OCI-LY1 (cell line): ENCODE measurements at regions not wholly inside any gene's neighbourhood (a gene's known extent, or its start where the extent isn't known, plus 50 kb on each side); places are given as distances from the start of the nearest gene placed in this dataset.

Source experiments
- H2AFZ ChIP-seq: fragments of 200-600 bp; sonication (generic), shearing (Covaris generic); 2 replicates; pipeline ENCODE4 v1.6.0; 2014; ENCODE audit warnings: antibody characterized with exemption, mild to moderate bottlenecking, low read length
- H3F3A ChIP-seq: fragments of 200-600 bp; sonication (generic), shearing (Covaris generic); 2 replicates; pipeline ENCODE4 v1.6.0; 2014; ENCODE audit warnings: mild to moderate bottlenecking, antibody characterized with exemption, low read length, moderate library complexity; ENCODE audit not compliant: insufficient read depth
- H3K27ac ChIP-seq: fragments of 200-600 bp; sonication (generic); 2 replicates; pipeline ENCODE4 v1.5.1; 2014; ENCODE audit warnings: low read length, mixed run types, mild to moderate bottlenecking, low read depth; ENCODE audit not compliant: poor library complexity, severe bottlenecking
- H3K27me3 ChIP-seq: fragments of 200-600 bp; sonication (generic); 2 replicates; pipeline ENCODE4 v1.6.0; 2014; ENCODE audit warnings: antibody characterized with exemption, mild to moderate bottlenecking, low read length, moderate library complexity; ENCODE audit not compliant: insufficient read depth
- H3K36me3 ChIP-seq: fragments of 200-600 bp; sonication (generic); 2 replicates; pipeline ENCODE4 v1.6.1; 2014; ENCODE audit warnings: mild to moderate bottlenecking, antibody characterized with exemption, low read length, moderate library complexity, mixed read lengths; ENCODE audit not compliant: insufficient read depth
- H3K4me1 ChIP-seq: fragments of 200-600 bp; sonication (generic); 2 replicates; pipeline ENCODE4 v1.5.1; 2014; ENCODE audit warnings: mild to moderate bottlenecking, low read length, moderate library complexity; ENCODE audit not compliant: insufficient read depth, severe bottlenecking
- H3K4me2 ChIP-seq: fragments of 200-600 bp; sonication (generic), shearing (Covaris generic); 2 replicates; pipeline ENCODE4 v1.6.1; 2014; ENCODE audit warnings: low read length
- H3K4me3 ChIP-seq: fragments of 200-600 bp; sonication (generic); 2 replicates; pipeline ENCODE4 v1.5.1; 2014; ENCODE audit warnings: low read length, low read depth, mild to moderate bottlenecking, mixed read lengths; ENCODE audit not compliant: poor library complexity, severe bottlenecking
- H3K79me2 ChIP-seq: fragments of 200-600 bp; shearing (Covaris generic); 2 replicates; pipeline ENCODE4 v1.6.1; 2016; ENCODE audit warnings: mixed run types, low read length, mixed read lengths; ENCODE audit not compliant: insufficient read depth
- H3K9ac ChIP-seq: fragments of 200-600 bp; sonication (generic), shearing (Covaris generic); 2 replicates; pipeline ENCODE4 v1.6.1; 2014; ENCODE audit warnings: mild to moderate bottlenecking, low read length, mixed read lengths
- H3K9me2 ChIP-seq: fragments of 200-600 bp; sonication (generic), shearing (Covaris generic); 2 replicates; pipeline ENCODE4 v1.6.1; 2014; ENCODE audit warnings: low read depth, mild to moderate bottlenecking, low read length, mixed read lengths
- H3K9me3 ChIP-seq: fragments of 200-600 bp; shearing (Covaris generic); 2 replicates; pipeline ENCODE4 v1.6.1; 2014; ENCODE audit warnings: low read length, mixed read lengths
- H4K20me1 ChIP-seq: fragments of 200-600 bp; sonication (generic), shearing (Covaris generic); 2 replicates; pipeline ENCODE4 v1.6.0; 2016; ENCODE audit warnings: mild to moderate bottlenecking, low read length; ENCODE audit not compliant: insufficient read depth
- EZH2 ChIP-seq: fragments of 200-600 bp; sonication (generic), shearing (Covaris generic); IDR thresholded peaks from 2 replicates; pipeline ENCODE4 v1.8.0; 2017; ENCODE audit warnings: borderline replicate concordance, mixed run types, mild to moderate bottlenecking, antibody characterized with exemption, low read length, moderate library complexity, mixed read lengths
- TF ChIP-seq, protein P1 (sequence below): fragments of 200-600 bp; sonication (generic), shearing (Covaris generic); IDR thresholded peaks from 2 replicates; pipeline ENCODE4 v1.5.1; 2017; ENCODE audit warnings: mild to moderate bottlenecking, antibody characterized with exemption, low read length, moderate library complexity, mixed read lengths

GRCh38 chr12:19681007-19681406 lies 241.7 kb downstream of the AEBP2 start:
- no peak overlapping the region for H2AFZ ChIP-seq
- H3K9ac ChIP-seq: no peak overlapping the region
- H3K4me2 ChIP-seq: no peak overlapping the region
- no peak overlapping the region for H3K27ac ChIP-seq
- H3K9me3 ChIP-seq: no peaks in the 10 kb centered on the region
- no peaks in the 10 kb centered on the region for H3K79me2 ChIP-seq
- H4K20me1 ChIP-seq: no peaks in the 10 kb centered on the region
- H3K4me1 ChIP-seq: no peaks in the 10 kb centered on the region
- H3K4me3 ChIP-seq: no peak overlapping the region
- TF ChIP-seq EZH2: no peak
- TF ChIP-seq, protein P1, sequence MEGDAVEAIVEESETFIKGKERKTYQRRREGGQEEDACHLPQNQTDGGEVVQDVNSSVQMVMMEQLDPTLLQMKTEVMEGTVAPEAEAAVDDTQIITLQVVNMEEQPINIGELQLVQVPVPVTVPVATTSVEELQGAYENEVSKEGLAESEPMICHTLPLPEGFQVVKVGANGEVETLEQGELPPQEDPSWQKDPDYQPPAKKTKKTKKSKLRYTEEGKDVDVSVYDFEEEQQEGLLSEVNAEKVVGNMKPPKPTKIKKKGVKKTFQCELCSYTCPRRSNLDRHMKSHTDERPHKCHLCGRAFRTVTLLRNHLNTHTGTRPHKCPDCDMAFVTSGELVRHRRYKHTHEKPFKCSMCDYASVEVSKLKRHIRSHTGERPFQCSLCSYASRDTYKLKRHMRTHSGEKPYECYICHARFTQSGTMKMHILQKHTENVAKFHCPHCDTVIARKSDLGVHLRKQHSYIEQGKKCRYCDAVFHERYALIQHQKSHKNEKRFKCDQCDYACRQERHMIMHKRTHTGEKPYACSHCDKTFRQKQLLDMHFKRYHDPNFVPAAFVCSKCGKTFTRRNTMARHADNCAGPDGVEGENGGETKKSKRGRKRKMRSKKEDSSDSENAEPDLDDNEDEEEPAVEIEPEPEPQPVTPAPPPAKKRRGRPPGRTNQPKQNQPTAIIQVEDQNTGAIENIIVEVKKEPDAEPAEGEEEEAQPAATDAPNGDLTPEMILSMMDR: no peak
- no peaks in the 10 kb centered on the region for H3F3A ChIP-seq
- no peaks in the 10 kb centered on the region for H3K27me3 ChIP-seq
- H3K9me2 ChIP-seq: no peaks in the 10 kb centered on the region
- H3K36me3 ChIP-seq: no peaks in the 10 kb centered on the region

GRCh38 chr12:19683178-19683927 lies 244.1 kb downstream of the AEBP2 start:
- Histone ChIP-seq H3K4me2 (no peak overlapping the region), H3K9me2 (no peaks in the 10 kb centered on the region), H2AFZ (no peak overlapping the region), H3K4me1 (no peaks in the 10 kb centered on the region), H4K20me1 (no peaks in the 10 kb centered on the region), H3K4me3 (no peak overlapping the region), H3K9ac (no peak overlapping the region), H3F3A (no peaks in the 10 kb centered on the region), H3K9me3 (no peaks in the 10 kb centered on the region), H3K27ac (no peak overlapping the region), H3K27me3 (no peaks in the 10 kb centered on the region), H3K79me2 (no peaks in the 10 kb centered on the region), H3K36me3 (no peaks in the 10 kb centered on the region)
- TF ChIP-seq EZH2: no peak
- TF ChIP-seq, protein P1: no peak

DNA sequence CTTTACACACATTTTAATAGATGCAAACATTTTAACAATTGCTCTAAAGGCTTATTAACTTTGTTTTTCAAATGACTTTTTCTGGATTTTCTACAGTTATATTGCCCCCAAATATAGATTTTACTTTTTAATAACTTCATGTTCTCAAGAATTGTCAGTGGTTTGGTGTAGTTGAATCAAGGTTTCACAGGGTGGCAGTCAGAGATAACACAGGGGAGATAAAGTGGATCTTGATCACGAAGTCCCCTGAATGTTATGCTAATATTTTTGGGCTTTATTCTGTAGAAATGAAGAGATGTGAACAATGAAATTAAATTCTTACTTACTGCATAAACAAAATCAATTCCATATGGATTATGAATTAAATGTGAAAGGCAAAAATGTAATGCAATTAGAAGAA lies 248.1 kb downstream of the AEBP2 start:
- Histone ChIP-seq H3K9ac (no peak overlapping the region), H3K27ac (no peak overlapping the region), H3K4me2 (no peak overlapping the region), H2AFZ (no peak overlapping the region), H3K9me2 (no peaks in the 10 kb centered on the region), H4K20me1 (no peaks in the 10 kb centered on the region), H3K4me3 (no peak overlapping the region), H3K27me3 (no peaks in the 10 kb centered on the region), H3K9me3 (no peaks in the 10 kb centered on the region), H3K79me2 (no peaks in the 10 kb centered on the region), H3K4me1 (no peaks in the 10 kb centered on the region), H3F3A (no peaks in the 10 kb centered on the region), H3K36me3 (no peaks in the 10 kb centered on the region)
- TF ChIP-seq, protein P1: no peak
- no peak for TF ChIP-seq EZH2
